B cell (primary cell): ENCODE measurements at regions not wholly inside any gene's neighbourhood (a gene's known extent, or its start where the extent isn't known, plus 50 kb on each side); places are given as distances from the start of the nearest gene placed in this dataset.

Source experiments
- CTCF ChIP-seq: fragments of 200-600 bp; IDR thresholded peaks from one replicate; pipeline ENCODE4 v1.8.0; 2022; ENCODE audit warnings: antibody characterized with exemption, mild to moderate bottlenecking
- EZH2 ChIP-seq: IDR thresholded peaks from 2 replicates; pipeline ENCODE4 v1.6.1; 2012; ENCODE audit warnings: borderline replicate concordance, low read depth, mild to moderate bottlenecking, moderate library complexity, low read length; ENCODE audit not compliant: insufficient read depth, poor library complexity, severe bottlenecking

- TF ChIP-seq CTCF = no peak
- no peak for TF ChIP-seq EZH2
Observed at GRCh38 chr1:219988387-219988786, 57.9 kb downstream of the EPRS1 start.
